Cerebellar cortex (tissue), 1 donor: ENCODE measurements at regions not wholly inside any gene's neighbourhood (a gene's known extent, or its start where the extent isn't known, plus 50 kb on each side); places are given as distances from the start of the nearest gene placed in this dataset.
"Not testable (repeated sequence)": the region's sequence is repeated elsewhere in the genome, so short reads cannot be mapped to it uniquely, and the experiment has no call there.

Experiments used
- DNase-seq: peaks from one replicate; pipeline ENCODE4 v3.0.0-alpha.2; 2015; ENCODE audit warnings: low spot score

GRCh38 chr22:49527611-49528419 is 299.9 kb downstream of the BRD1 start:
- no peak for DNase-seq

GRCh38 chr22:49525801-49526535 is 301.7 kb downstream of the BRD1 start:
- no peak for DNase-seq

- no peak for DNase-seq
Measured at GRCh38 chr22:49525360-49525759, 302.3 kb downstream of the BRD1 start.

- DNase-seq = no peak
Measured at GRCh38 chr22:49524362-49524761, 303.3 kb downstream of the BRD1 start.

GRCh38 chr22:49523374-49524008 is 304.2 kb downstream of the BRD1 start:
- no peak for DNase-seq

- DNase-seq = no peak
Measured at GRCh38 chr22:49522582-49523373, 304.9 kb downstream of the BRD1 start.

GRCh38 chr22:49521787-49522224 is 305.9 kb downstream of the BRD1 start:
- no peak for DNase-seq

GRCh38 chr22:49519117-49519737 is 308.4 kb downstream of the BRD1 start:
- no peak for DNase-seq

GRCh38 chr22:49518436-49518970 is 309.2 kb downstream of the BRD1 start:
- DNase-seq = no peak

GRCh38 chr22:49517667-49518185 is 309.9 kb downstream of the BRD1 start:
- DNase-seq = no peak

- no peak for DNase-seq
Measured at GRCh38 chr22:49517211-49517610, 310.5 kb downstream of the BRD1 start.

- no peak for DNase-seq
Measured at GRCh38 chr22:49515475-49515874, 312.2 kb downstream of the BRD1 start.

GRCh38 chr22:49514641-49515040 is 313.0 kb downstream of the BRD1 start:
- peak; percentile 45 for DNase-seq

GRCh38 chr22:49514211-49514610 is 313.5 kb downstream of the BRD1 start:
- no peak for DNase-seq

- DNase-seq = no peak
Measured at GRCh38 chr22:49513358-49513851, 314.3 kb downstream of the BRD1 start.

- DNase-seq = no peak
Measured at GRCh38 chr22:49512487-49513165, 315.0 kb downstream of the BRD1 start.

- DNase-seq = not testable (repeated sequence)
Measured at GRCh38 chr22:49511393-49512189, 316.1 kb downstream of the BRD1 start.

- no peak for DNase-seq
Measured at GRCh38 chr22:49510718-49511117, 317.0 kb downstream of the BRD1 start.

- no peak for DNase-seq
Measured at GRCh38 chr22:49509016-49509415, 318.7 kb downstream of the BRD1 start.
